ENCODE measurements at regions not wholly inside any gene's neighbourhood (a gene's known extent, or its start where the extent isn't known, plus 50 kb on each side); places are given as distances from the start of the nearest gene placed in this dataset.

DNA sequence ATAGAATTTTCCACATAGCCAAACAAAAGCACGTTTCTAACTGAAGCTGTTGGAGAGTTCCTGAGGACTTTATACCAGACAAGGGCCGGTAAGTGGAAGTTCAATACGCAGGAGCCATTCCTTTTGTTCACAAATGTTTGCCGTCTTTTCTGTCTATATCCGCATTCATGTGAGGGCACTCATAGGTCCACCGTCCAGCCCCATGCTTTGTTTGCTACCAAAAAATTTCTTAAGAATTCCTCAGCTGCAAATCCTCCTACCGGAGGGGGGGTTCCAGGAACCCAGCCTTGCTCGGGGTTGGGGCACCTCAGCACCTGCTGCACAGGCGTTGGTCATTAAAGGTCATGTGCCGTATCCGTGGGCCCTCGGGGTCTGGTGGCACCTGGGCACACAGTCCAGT lies 276.8 kb downstream of the SEC14L1 start:
- TF ChIP-seq, protein P1, sequence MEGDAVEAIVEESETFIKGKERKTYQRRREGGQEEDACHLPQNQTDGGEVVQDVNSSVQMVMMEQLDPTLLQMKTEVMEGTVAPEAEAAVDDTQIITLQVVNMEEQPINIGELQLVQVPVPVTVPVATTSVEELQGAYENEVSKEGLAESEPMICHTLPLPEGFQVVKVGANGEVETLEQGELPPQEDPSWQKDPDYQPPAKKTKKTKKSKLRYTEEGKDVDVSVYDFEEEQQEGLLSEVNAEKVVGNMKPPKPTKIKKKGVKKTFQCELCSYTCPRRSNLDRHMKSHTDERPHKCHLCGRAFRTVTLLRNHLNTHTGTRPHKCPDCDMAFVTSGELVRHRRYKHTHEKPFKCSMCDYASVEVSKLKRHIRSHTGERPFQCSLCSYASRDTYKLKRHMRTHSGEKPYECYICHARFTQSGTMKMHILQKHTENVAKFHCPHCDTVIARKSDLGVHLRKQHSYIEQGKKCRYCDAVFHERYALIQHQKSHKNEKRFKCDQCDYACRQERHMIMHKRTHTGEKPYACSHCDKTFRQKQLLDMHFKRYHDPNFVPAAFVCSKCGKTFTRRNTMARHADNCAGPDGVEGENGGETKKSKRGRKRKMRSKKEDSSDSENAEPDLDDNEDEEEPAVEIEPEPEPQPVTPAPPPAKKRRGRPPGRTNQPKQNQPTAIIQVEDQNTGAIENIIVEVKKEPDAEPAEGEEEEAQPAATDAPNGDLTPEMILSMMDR (conservative IDR thresholded peaks at IDR 0.05 in 1 of 2, IDR thresholded peaks at IDR 0.05 in 1 of 2; ENCODE audit: low read depth in 1 of 2, low read length in 2 of 2): no peak
- TF ChIP-seq EZH2 (IDR thresholded peaks at IDR 0.05; ENCODE audit: low read length, missing control alignments): no peak
